ENCODE measurements at regions not wholly inside any gene's neighbourhood (a gene's known extent, or its start where the extent isn't known, plus 50 kb on each side); places are given as distances from the start of the nearest gene placed in this dataset.

DNA sequence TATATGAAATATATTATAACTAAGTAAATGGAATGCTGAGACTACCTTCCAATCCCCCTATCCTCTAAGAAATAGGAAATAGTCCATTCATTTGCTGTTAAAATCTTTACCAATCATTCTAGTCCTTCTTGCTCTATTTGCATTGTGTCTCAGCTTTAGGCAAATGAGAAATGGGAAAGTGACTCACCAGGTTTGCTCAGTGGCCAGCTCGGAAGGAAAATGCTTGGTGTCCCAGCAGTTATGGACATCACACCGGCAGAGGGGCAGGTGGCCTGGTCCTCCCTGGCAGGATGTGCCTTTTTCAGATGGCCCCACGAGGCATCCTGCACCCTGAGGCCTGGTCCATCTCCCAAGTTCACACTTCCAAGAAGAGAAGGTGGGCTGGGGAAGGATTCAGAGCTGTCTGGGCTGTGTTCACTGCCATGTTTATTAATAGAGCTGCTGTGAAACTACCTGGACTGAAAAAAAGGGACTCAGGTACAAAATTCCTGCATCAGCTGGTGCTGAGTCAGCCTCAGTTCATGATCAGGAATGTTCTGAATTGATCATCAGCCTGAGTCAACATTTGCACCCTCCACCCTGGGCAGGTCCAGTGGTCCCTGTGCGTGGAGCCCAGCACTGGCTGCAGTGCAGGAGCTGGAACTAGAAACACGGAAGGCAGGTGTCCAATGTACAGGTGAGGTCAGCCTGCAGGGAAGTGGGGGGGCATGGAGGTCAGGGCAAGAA lies 60.1 kb upstream of the ARL4C start:
- H3K4me2 ChIP-seq (ENCODE audit: control insufficient read depth, extremely low read depth, insufficient read depth, low read depth, low read length), result no peak overlapping the region

GRCh38 chr2:234555616-234556249 lies 58.9 kb upstream of the ARL4C start:
- no peaks in the 10 kb centered on the region for H3K79me2 ChIP-seq (ENCODE audit: control insufficient read depth, insufficient read depth, low read length)
- no peaks in the 10 kb centered on the region for H3K36me3 ChIP-seq (ENCODE audit: control insufficient read depth in 2 of 2, extremely low read depth in 1 of 2, insufficient read depth in 2 of 2, low read length in 2 of 2)
- no peak overlapping the region for H3K9ac ChIP-seq (ENCODE audit: control insufficient read depth, extremely low read depth, insufficient read depth, low read length)
- no peaks in the 10 kb centered on the region for H4K20me1 ChIP-seq (ENCODE audit: control insufficient read depth, extremely low read depth, insufficient read depth, low read length)
- H3K27ac ChIP-seq (ENCODE audit: control insufficient read depth, insufficient read depth, low read length), result no peak overlapping the region
- no peaks in the 10 kb centered on the region for H3K9me3 ChIP-seq (ENCODE audit: control insufficient read depth, low read depth, low read length)
- H3K9me1 ChIP-seq (ENCODE audit: control insufficient read depth, extremely low read depth, insufficient read depth, low read length), result no peaks in the 10 kb centered on the region
- dilution Hi-C loops (cut with MboI; ENCODE audit: extremely low pct_ligation_motif_present, low sequenced_read_pairs), result loop anchor here (25.0 kb wide), 1 partner anchor 557 kb away; no protein-coding TSS in a partner anchor
- H3K27me3 ChIP-seq (ENCODE audit: control insufficient read depth, extremely low read depth, insufficient read depth, low read length), result no peaks in the 10 kb centered on the region
- DNase-seq (ENCODE audit: low read depth, low spot score) (no peak), FAIRE-seq (no peak)
- no peak overlapping the region for H3K4me3 ChIP-seq (ENCODE audit: control insufficient read depth in 2 of 3, extremely low read depth in 1 of 3, insufficient read depth in 2 of 3, low read depth in 1 of 3, low read length in 3 of 3)
- peaks cover 4% of the 10 kb centered on the region for H3K4me1 ChIP-seq (ENCODE audit: control insufficient read depth, extremely low read depth, insufficient read depth, low read length)
- H3K4me2 ChIP-seq (ENCODE audit: control insufficient read depth, extremely low read depth, insufficient read depth, low read depth, low read length), result no peak overlapping the region
- H2AFZ ChIP-seq (ENCODE audit: control insufficient read depth, low read length), result no peak overlapping the region
- TF ChIP-seq EZH2 (IDR thresholded peaks at IDR 0.05; ENCODE audit: low read length), result no peak
- TF ChIP-seq, protein P1, sequence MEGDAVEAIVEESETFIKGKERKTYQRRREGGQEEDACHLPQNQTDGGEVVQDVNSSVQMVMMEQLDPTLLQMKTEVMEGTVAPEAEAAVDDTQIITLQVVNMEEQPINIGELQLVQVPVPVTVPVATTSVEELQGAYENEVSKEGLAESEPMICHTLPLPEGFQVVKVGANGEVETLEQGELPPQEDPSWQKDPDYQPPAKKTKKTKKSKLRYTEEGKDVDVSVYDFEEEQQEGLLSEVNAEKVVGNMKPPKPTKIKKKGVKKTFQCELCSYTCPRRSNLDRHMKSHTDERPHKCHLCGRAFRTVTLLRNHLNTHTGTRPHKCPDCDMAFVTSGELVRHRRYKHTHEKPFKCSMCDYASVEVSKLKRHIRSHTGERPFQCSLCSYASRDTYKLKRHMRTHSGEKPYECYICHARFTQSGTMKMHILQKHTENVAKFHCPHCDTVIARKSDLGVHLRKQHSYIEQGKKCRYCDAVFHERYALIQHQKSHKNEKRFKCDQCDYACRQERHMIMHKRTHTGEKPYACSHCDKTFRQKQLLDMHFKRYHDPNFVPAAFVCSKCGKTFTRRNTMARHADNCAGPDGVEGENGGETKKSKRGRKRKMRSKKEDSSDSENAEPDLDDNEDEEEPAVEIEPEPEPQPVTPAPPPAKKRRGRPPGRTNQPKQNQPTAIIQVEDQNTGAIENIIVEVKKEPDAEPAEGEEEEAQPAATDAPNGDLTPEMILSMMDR (optimal IDR thresholded peaks at IDR 0.05 in 1 of 3, IDR thresholded peaks at IDR 0.05 in 1 of 3, conservative IDR thresholded peaks at IDR 0.05 in 1 of 3; ENCODE audit: extremely low read depth in 1 of 3, insufficient read depth in 2 of 3, low read length in 3 of 3), result no peak

More for the DNA sequence above, 60.1 kb upstream of the ARL4C start:
- dilution Hi-C loops (cut with MboI; ENCODE audit: extremely low pct_ligation_motif_present, low sequenced_read_pairs), result loop anchor here (25.0 kb wide), 1 partner anchor 555 kb away; no protein-coding TSS in a partner anchor
- DNase-seq (ENCODE audit: low read depth, low spot score), result no peak
- H3K9me1 ChIP-seq (ENCODE audit: control insufficient read depth, extremely low read depth, insufficient read depth, low read length), result no peaks in the 10 kb centered on the region
- H3K27me3 ChIP-seq (ENCODE audit: control insufficient read depth, extremely low read depth, insufficient read depth, low read length), result no peaks in the 10 kb centered on the region
- no peaks in the 10 kb centered on the region for H4K20me1 ChIP-seq (ENCODE audit: control insufficient read depth, extremely low read depth, insufficient read depth, low read length)
- FAIRE-seq, result peak; percentile 13
- no peak overlapping the region for H3K27ac ChIP-seq (ENCODE audit: control insufficient read depth, insufficient read depth, low read length)
- H3K4me3 ChIP-seq (ENCODE audit: control insufficient read depth in 2 of 3, extremely low read depth in 1 of 3, insufficient read depth in 2 of 3, low read depth in 1 of 3, low read length in 3 of 3), result no peak overlapping the region
- H3K9ac ChIP-seq (ENCODE audit: control insufficient read depth, extremely low read depth, insufficient read depth, low read length), result no peak overlapping the region
- no peak for TF ChIP-seq EZH2 (IDR thresholded peaks at IDR 0.05; ENCODE audit: low read length)
- TF ChIP-seq, protein P1 (optimal IDR thresholded peaks at IDR 0.05 in 1 of 3, IDR thresholded peaks at IDR 0.05 in 1 of 3, conservative IDR thresholded peaks at IDR 0.05 in 1 of 3; ENCODE audit: extremely low read depth in 1 of 3, insufficient read depth in 2 of 3, low read length in 3 of 3), result no peak
- H3K4me1 ChIP-seq (ENCODE audit: control insufficient read depth, extremely low read depth, insufficient read depth, low read length), result peaks cover 4% of the 10 kb centered on the region
- no peaks in the 10 kb centered on the region for H3K9me3 ChIP-seq (ENCODE audit: control insufficient read depth, low read depth, low read length)
- no peaks in the 10 kb centered on the region for H3K79me2 ChIP-seq (ENCODE audit: control insufficient read depth, insufficient read depth, low read length)
- H3K36me3 ChIP-seq (ENCODE audit: control insufficient read depth in 2 of 2, extremely low read depth in 1 of 2, insufficient read depth in 2 of 2, low read length in 2 of 2), result no peaks in the 10 kb centered on the region
- H2AFZ ChIP-seq (ENCODE audit: control insufficient read depth, low read length), result no peak overlapping the region

Measured in keratinocyte (primary cell).